Left colon (tissue), 2 donors: ENCODE measurements at regions not wholly inside any gene's neighbourhood (a gene's known extent, or its start where the extent isn't known, plus 50 kb on each side); places are given as distances from the start of the nearest gene placed in this dataset.

Experiments
- ATAC-seq: fragments of 200-7000 bp; cut with Tn5 transposase; one replicate; pipeline ENCODE4 v1.9.1; 2020; ENCODE audit warnings: mild to moderate bottlenecking, moderate library complexity
- DNase-seq, 2 donors: peaks; one replicate each; pipeline ENCODE4 v3.0.0-alpha.2; 2020
- intact Hi-C, 2 donors: fragments of 100-400 bp; cut with DNase I in 1 of 2; cut with micrococcal nuclease in 1 of 2; formaldehyde crosslinking; loops; one replicate each; pipeline versions ENCODE4 v1.11.2 to v1.14.0; 2022; cut with DNase I, micrococcal nuclease
- donor health status: DM: no; HTN: no; CAD: no.
- donor health status: DM: yes; HTN: yes; CAD: no.

DNA sequence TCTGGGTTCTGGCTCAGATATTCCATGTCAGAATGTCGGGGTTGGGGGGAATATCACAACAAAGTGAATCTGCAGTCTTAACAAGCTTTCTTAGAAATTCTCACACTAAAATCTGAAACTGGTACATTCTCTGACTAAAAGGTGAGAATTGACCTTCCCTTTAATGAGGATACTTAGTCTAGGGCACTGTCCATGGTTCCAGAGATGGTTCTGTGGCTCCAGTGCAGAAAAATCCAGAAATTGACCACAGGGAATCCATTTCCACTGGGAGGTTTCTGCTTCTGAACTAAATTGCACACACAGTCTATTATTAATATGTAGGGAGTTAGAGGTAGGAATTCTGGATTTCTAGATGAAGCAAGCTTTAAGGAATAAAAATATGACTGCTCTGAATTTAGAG, 171.6 kb upstream of the OBI1 start:
- no peak for ATAC-seq
- intact Hi-C loops, result no loop called here
- DNase-seq, result no peak

DNA sequence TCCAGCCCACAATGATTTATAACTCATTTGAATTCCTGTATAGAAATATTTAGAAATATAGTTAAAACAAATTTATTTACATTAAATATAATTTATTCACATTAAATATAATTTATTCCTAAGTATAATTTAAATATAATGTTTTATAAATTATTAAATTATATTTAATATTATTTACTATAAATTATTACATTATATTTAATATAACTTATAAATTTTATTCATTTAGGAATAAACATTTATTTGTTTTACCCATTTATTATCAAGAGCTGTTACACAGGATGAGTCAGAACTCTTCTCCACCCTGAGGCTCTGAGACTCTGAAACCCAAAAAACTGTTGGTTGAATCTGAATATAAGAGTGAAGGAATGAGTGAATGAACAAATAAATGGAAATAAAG, 170.9 kb upstream of the OBI1 start:
- intact Hi-C loops, result no loop called here
- DNase-seq (no peak), ATAC-seq (no peak)

DNA sequence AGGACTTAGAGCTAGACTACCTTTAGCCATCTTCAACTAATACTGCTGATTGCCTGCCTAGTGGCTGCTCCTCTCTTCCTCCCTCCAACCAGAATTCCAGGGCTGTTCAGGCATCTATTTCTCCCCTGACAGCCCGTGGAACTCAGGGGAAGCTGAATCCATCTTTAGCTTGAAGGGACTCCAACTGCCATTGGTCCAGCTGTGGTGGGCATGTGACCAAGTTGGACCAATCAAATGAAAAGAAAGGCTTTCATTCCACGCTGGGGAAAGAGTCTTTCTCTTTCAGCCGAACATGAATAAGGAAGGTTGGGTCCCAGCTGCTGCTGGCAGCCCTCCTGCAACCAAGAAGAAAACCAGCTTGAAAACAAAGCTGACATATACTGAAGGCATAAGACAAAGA, 168.5 kb upstream of the OBI1 start:
- intact Hi-C loops, result no loop called here
- no peak for ATAC-seq
- DNase-seq, result no peak

DNA sequence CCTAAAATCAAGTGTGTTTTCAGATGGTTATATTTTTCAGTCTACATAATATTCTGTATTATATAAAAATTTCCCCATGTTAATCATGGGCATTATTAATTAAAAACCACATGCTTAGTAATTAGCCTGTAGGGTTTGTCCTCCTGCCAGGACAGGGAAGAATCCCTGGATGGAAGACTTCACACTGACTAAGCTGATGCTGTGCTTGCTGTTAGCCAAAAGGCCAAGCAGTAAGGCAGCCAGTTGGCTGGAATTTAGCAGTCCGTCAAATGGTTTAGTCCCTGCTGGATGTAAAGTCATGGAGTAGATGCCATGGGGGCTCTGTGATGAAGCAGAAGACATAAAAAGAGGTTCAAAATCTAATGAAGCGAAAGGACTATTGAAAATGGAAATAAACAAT, 168.0 kb upstream of the OBI1 start:
- ATAC-seq (no peak), DNase-seq (no peak)
- intact Hi-C loops, result no loop called here

DNA sequence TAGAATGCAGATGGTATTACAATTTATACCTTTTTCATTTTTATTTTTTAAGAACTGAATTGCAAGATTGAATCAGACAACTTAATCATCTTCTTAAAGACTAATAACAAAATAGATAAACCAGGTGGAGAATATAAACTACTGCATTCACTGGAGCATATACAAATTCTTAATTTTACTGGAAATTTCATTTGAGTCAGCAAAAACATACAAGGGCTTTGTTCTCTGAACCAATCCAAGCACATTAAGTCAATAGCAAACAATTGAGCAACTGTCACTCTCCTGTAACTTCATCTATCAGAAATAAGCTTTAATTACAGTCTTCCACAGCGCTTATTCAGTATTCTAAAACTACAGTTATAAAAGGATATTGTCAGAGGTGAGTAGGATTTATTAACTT, 167.4 kb upstream of the OBI1 start:
- intact Hi-C loops, result no loop called here
- no peak for ATAC-seq
- no peak for DNase-seq

DNA sequence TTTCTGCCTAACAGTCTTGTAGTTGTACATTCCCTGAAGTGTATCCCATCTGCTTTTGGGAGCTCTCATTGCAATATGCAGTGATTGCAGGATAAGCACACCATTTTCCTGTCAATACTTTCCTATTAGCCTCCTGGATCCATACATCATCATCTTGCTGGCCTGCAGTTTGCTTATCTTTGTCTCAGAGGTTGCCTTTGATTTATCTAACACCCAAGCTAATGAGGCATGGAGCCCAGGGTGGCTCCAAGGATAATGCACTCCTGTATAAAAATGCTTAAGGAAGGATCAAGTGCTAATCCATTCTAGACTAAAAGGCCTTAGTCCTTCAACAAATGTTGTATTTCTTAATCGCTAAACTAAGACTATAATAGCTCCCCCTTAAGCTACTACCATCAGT, 161.6 kb upstream of the OBI1 start:
- DNase-seq (no peak), ATAC-seq (no peak)
- intact Hi-C loops, result no loop called here

DNA sequence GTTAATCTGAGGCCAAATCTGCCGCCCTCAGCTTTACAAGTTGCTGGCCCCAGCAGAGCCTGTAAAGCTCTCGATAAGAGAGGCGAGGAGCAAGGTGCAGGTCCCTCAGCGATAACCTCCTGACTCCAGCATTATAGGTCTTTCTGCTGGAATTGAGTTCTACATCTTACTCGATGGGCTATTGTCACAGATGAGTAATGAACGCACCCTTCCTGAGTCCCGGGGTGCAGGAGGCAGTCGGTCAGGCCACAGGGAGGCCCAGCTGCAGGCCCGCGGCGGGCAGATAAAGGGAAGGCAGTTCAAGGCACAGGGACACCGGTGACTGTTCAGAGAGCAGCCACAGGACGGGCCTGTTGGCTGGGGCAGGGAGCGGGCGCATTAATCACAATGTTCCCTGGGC, 157.6 kb upstream of the OBI1 start:
- intact Hi-C loops, result no loop called here
- no peak for DNase-seq
- no peak for ATAC-seq

DNA sequence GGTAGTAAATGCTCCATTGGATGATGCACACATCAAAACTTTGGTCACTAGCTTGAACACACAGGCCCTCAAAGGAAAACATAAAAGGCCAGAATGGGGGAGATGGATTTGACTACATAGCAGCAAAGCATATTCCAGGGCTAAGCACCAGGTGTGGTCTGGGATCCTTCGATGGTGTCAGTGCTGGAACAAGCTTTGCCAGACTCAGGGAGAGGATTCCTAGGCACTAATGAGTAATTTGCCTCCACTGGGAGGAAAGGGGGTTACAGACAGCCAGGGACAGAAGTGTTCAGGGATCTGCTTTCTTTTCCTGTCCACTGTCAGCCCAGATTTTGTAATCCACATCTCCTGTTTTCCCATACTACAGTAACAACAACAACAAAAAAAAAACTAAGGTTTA, 157.2 kb upstream of the OBI1 start:
- ATAC-seq (no peak), DNase-seq (no peak)
- intact Hi-C loops, result no loop called here

DNA sequence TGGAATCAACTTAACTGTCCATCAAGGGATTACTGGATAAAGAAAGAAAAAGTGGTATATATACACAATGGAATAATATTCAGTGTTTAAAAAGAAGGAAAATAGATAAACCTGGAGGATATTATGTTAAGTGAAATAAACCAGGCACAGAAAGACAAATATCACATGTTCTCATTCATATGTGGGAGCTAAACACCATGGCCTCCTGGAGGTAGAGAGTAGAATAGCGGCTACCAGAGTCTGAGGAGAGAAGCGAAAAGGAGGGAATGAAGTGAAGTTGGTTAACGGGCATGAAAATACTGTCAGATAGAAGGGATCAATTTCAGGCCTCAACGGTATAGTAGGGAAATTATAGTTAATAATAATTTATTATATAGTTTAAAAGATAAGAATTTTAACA, 147.5 kb upstream of the OBI1 start:
- intact Hi-C loops, result no loop called here
- ATAC-seq, result no peak
- DNase-seq, result no peak

DNA sequence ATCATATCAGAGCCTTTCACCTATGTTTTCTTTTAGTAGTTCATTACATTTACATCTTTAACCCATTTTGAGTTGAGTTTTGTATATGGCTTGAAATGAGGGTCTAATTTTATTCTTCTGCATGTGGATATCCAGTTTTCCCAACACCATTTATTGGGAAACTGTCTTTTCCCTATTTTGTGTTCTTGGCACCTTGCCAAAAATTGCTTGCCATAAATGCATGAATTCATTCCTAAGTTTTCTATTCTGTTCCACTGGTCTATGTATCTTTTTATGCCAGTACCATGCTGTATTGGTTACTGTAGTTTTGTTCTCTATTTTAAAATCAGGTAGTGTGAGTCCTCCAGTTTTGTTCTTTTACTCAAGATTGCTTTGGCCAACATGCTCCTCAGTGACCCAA, 144.0 kb upstream of the OBI1 start:
- DNase-seq, result no peak

DNA sequence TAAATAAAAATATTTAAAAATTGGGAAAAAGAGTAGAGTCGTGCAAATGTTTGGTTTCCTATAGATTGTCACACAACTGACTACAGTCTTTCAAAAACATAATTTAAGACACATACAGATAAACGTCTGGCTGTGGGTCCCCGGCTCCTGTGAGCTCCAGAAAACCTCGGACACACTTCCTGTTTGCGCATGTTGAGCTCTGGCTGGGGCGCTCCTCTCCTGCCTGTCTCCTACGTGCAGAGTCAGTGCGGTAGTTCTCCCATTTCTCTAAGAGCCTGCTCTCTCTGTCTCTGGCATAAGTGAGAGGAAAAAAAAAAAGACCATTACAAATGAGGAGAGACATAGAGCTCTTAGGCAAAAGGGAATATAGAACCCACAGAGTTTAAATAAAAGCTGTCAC, 128.2 kb upstream of the OBI1 start:
- intact Hi-C loops, result no loop called here
- ATAC-seq, result no peak

More for the DNA sequence above, 144.0 kb upstream of the OBI1 start:
- ATAC-seq, result no peak
- intact Hi-C loops, result no loop called here

DNA sequence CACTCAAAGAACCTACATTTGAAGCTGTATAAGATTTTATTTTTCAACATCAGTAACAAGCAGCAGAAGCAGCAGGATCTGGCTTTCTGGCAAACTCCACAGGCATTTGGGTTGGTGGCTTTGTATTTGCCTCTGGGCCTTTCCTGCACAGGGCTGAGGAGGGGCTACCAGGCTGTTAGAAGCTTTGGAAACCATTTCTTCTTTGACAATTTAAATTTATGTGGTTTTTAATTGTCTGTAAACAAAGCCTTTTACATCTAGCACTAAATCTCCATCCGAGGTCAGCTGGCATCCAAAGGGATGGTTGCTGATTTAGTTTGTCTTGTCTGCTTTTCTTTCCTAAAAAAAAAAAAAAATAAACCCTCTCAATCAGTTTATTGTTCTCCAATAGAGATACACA, 127.5 kb upstream of the OBI1 start:
- intact Hi-C loops, result no loop called here
- no peak for ATAC-seq
- DNase-seq, result no peak

More for the DNA sequence above, 128.2 kb upstream of the OBI1 start:
- no peak for DNase-seq

DNA sequence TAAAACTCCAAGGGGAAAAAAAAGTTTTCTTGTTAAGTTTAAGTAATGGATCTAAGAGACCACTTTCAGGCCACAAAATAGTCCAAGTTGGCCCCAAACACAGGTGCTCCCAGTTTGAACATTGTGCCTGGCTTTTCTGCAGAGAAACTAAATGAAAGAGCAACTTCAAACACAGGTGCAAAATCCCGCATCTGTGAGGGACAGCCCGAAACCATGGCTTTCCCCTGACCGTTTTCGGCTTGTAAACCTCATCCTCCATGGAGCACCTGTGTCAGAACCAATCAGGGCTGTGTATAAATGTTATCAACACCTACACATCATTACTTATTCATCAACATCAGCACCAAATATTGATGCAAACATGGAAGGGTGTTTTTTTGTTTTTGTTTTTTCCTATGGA, 126.8 kb upstream of the OBI1 start:
- intact Hi-C loops, result no loop called here
- DNase-seq (no peak), ATAC-seq (no peak)

DNA sequence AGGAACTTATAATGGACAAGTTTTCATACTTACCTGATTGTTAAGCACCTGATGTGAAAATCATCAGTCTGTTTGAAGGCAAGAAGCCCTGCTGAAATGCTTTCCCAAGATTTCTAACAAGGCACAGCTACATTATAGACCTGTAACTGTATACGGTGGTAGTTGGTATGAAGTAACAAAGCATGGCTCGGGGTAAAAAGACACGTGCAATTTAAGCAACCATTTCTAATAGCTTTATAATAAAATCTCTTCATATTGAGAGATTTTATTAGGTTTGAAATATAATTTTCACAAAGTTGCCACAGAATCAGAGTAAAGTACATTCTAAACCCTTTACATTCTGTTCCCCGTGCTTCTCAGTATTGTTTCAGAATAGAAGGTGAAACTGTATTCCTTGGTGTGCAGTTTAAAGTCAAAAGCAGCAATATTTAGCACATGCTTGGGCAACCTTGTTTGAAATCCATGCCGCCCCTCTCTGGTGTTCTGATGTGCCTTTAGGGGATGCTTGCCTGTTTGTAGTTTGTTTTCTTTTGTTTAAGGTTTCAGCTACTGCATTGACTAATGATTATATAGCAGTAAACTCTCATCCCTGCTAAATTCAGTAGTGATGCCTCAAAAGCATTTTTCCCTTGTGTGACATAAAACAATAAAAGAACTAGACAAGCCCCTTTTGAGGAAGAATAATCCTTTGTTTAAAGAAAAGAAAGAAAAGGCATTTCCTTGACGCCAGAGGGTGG, 125.2 kb upstream of the OBI1 start:
- DNase-seq (no peak), ATAC-seq (no peak)
- intact Hi-C loops, result no loop called here

DNA sequence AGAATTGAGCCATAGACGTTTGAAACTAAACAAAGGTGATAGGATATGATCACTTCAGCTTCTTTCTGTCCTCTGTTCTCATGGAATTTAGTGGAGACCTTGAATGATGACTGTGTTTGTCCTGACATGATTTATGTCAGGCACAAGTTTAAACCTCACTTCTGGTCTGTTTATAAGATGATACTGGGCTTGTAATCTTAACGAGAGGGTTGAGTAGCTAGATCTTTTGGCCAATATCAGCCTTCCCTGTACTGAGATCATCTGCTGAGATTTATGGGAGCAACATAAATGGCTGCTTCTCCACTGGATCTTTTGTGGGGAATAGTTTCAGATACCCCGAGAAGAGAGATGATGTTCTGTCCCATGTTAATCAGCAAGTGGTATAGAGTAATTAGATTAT, 121.8 kb upstream of the OBI1 start:
- intact Hi-C loops, result no loop called here
- ATAC-seq, result no peak
- DNase-seq, result no peak

DNA sequence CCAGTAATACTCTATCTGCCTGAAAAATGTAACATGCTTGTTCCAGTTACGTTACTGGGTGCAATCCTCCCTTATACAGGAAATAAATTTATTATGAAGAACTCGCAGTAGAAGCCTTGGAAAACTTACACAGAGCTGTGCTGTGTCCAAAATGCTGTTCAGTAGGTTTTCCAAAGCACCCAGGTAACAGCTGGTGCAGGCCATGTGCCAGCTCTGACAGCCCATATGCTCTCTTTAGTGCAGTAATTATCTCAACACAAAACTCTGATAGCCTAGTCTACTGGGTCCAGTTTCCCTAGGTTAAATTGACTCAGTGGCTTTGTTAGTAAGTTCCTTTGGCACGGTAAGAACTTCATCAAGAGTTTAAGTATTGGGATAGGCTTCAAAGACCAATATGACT, 120.7 kb upstream of the OBI1 start:
- no peak for DNase-seq

DNA sequence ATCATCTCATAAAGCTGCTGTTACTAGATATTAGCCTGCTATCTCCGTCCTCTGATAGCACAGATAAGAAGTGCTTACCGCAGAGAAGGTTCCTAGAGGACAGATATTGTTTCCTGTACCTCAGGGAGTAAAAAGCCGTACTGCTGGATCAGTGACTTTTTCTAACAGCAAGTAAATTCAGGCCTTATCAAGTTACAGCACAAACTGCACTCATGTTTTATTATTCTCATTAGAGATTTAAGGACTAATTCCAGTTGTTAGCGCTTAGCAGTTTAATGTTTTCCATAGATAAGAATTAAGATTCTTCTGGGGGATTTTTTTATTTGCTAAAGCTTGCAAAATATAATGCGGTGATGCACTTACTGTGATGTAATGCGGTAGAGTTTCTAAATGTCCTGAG, 119.0 kb upstream of the OBI1 start:
- DNase-seq (no peak), ATAC-seq (no peak)
- intact Hi-C loops, result no loop called here

More for the DNA sequence above, 120.7 kb upstream of the OBI1 start:
- ATAC-seq, result no peak
- intact Hi-C loops, result no loop called here

DNA sequence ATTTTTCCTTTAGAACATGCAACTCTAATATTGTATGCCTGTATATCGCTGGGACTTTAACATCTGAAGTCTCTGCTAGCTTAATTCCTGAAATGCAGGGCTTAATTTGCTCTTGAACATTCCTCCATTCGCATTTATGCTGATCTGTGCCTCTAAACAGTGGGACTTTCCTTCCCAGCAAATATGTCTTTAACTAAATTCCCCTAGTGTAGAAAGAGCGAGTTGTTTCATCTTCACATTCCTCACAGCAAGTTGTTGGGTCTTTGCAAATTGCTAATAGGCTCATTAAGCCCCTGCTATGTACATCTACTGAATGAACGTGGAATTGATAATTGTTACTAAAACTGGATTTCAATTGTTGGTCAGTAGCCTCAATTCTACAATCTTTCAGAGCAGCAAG, 118.4 kb upstream of the OBI1 start:
- ATAC-seq, result no peak
- intact Hi-C loops, result no loop called here
- no peak for DNase-seq

DNA sequence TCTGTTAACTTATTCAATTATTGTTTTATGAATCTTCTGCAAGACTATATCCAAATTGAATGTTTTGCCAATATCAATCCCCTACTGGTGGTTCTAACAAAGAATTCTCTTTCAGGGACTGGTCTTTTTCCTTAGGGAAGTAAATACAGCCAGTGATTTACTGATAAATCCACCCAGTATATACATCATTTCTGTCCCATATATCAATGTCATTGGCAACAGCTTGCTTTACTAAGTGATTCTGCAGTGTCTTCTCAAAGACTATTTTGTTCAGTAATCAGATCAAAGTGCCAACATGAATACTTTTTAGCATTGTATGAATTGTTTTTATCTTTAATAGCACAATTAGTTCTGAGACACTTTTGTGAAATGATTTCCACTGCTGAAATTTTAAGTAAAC, 114.0 kb upstream of the OBI1 start:
- intact Hi-C loops, result no loop called here
- no peak for ATAC-seq
- DNase-seq, result no peak

DNA sequence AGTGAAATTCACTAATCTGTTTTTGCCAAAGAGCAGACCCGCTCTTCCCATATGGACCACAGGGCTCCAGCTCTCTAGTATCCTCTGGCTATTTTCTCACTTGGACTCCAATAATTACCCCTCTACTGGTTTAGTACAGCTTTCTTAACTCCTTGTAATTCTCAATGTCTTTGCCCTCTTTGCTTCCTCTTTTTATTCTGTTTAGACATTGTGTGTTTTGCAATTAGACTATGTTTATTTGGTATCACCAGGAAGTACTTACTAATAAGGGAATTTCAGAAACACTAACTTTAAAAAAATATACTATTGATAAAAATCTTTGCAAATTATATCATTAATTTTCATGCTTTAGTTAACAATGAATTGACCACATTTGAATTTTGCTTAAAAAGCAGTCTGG, 111.6 kb upstream of the OBI1 start:
- ATAC-seq (no peak), DNase-seq (no peak)
- intact Hi-C loops, result no loop called here

DNA sequence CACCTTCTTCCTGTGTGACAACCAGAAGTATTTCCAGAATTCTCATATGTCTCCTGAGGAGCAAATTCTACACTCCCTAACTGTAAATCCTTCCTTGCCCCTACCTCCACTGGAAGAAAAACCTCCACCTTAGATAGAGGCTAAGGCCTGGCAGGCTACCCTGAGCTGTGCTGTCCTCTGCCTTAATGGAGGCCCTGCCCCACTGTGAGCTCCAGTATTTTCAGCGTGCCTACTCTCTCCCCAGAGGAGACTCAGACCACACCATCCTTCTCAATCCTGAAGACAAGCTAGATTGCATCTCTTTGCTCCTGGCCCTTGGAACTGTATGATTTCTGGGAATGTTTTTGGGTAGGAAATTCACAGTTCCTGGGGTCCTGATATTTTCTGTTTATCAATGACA, 110.0 kb upstream of the OBI1 start:
- ATAC-seq, result no peak
- DNase-seq, result no peak
- intact Hi-C loops, result no loop called here

DNA sequence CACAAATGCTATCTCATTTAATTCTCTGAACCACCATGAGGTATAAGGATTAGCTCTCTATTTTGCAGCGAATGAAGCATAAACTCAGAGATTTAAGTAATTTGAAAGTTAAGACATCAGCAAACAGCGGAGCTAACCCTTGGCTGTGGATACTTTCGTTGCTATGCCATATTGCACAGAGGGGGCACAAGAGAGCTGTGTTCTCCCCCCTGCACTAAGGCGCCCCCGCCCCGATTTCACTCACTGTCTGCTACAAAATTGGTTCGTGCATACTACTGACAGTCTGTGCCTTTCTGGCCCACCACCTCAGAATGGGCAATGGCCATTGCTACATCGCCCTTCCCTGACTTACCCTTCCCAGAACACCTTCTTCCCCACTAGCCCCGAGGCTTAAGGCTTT, 105.7 kb upstream of the OBI1 start:
- DNase-seq, result no peak
- intact Hi-C loops, result no loop called here
- ATAC-seq, result no peak
